Cerebellar cortex (tissue), 1 donor: ENCODE measurements at regions not wholly inside any gene's neighbourhood (a gene's known extent, or its start where the extent isn't known, plus 50 kb on each side); places are given as distances from the start of the nearest gene placed in this dataset.
"Not testable (repeated sequence)": the region's sequence is repeated elsewhere in the genome, so short reads cannot be mapped to it uniquely, and the experiment has no call there.

Experiments
- DNase-seq: peaks from one replicate; pipeline ENCODE4 v3.0.0-alpha.2; 2015; ENCODE audit warnings: low spot score

DNA sequence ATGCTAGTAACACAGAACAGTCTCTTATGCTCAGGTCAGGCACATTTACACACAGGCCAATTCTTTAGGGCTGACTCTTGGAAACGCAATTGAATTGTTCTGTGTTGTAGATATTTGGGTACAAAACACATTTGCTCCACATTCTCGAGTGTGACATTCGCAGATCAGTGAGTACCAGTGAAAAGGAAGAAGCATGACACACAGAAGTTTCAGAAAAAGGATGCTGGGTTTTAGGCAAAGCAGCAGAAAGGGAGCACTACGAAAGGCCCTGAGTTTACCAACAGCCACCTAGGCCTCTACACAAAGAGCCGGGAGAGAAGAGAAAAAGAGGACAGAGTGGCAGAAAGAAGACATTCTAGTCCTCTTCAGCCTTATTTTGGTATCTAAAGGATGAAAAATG is 254.4 kb upstream of the BTG1 start:
- DNase-seq = no peak

DNA sequence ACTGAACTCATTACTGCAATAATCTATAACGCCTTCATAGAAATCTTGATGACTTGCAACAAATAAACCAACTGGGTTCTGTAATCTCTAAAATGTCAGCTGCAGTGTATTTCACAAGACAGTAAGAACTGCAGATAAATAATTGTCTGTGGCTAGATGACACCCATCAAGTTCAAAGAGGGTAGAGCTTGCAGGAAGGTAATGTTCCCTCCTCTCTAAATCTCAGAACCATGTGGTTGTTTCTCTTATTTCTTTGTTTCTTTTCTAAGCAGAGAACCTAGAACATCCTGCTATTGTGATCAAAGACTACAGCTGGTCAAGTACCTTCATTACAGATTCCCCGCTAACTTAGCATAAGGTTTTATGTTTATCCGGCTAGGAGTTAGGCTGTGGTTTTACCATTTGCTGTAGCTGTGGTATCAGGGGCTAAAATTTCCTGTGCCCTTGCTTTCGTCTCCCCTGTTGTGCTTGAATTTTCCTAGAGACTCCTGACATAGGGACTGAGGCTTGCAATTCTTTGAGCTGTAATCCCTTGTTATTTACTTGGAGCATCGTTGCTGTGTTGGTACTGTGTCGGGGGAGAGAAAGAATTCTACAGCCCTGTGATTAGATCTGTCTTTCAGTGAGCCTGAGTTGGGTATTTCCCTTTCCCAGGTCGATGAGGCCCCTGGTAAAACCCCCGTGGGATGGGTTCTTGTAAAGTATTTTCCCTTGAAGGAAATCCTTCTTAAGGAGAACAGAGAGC is 253.1 kb upstream of the BTG1 start:
- no peak for DNase-seq

DNA sequence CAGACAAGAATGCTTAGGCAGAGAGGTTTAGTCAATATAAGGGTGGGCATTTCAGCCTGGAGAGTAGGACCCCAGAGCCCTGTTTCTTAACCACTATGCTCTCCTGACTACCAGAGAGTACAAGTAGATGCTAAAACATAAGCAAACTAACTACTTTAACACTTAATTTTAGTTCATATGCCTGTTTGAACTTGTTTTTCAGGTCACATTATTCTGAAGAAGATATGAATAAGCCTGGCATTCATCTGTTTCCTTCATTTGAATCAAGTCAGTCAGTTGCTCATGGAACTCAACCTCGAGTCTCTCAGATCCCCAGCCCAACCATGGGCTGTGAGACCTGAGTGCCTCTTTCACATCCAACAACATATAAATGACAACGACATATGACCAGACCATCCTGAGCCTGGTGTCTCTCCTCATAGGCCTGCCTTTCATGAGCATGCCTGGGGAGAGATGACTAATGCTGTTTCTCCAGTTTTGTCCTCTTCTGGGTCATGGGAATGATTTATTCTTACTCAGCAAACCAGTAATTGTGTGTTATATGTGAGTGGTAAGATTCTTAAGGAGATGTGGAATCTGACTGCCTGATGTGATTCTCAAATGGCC is 251.1 kb upstream of the BTG1 start:
- no peak for DNase-seq

DNA sequence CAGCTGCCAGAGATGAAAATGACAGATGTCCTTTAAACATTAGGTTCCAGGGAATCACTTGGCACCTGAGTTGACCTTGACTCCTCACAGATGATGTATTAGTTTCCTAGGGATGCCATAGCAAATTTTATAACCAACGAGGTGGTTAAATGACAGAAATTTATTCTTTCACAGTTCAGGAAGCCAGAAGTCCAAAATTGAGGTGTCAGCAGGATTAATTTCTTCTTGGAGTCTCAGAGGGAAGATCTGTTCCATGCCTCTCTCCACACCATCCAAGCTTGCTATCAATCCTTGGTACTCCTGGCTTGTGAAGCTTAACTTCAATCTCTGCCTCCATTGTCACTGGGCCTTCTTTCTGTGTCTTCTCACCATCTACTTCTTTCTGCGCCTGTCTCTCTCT is 249.7 kb upstream of the BTG1 start:
- no peak for DNase-seq

DNA sequence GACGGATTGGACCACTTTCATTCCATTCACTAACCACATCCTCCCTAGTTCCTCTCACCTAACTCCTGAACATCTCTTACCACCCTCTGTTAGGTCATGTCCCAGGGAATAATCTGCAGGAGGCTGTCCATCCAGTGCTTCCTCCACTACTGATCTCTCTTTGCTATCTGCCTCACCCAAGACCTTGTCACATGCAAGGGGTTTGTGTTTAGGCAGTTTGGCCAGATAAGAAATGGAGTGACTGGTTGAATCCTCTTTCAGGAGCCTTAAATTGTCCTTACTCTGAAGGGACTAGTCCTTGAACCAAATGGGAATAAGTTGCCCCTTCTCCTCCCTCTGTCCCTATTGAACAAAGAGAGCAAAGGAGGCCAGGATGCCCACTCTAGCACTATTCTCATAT is 249.2 kb upstream of the BTG1 start:
- DNase-seq = no peak

DNA sequence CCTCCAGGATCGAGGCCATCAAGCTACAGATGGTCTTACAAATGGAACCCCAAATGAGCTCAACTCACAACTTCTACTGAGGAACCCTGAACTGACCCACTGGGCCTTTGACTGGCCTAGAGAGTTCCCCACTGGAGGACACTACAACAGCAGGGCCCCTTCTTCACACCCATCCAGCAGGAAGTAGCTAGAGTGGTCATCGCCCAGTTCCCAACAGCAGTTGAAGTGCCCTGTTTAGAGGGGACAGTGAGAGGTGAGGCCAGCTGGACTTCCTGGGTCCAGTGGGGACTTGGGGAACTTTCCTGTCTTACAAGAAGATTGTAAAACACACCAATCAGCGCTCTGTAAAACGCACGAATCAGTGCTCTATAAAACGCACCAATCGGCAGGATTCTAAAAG is 247.9 kb upstream of the BTG1 start:
- no peak for DNase-seq

DNA sequence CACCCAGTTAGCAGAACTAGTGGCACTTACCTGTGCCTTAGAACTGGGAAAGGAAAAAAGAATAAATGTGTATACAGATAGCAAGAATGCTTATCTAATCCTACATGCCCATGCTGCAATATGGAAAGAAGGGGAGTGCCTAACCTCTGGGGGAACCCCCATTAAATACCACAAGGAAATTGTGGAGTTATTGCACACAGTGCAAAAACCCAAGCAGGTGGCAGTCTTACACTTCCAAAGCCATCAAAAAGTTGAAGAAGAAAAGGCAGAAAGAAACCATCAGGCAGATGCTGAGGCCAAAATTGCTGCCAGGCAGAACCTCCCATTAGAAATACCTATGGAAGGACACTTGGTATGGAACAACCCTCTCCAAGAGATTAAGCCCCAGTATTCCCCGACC is 246.1 kb upstream of the BTG1 start:
- DNase-seq = not testable (repeated sequence)

DNA sequence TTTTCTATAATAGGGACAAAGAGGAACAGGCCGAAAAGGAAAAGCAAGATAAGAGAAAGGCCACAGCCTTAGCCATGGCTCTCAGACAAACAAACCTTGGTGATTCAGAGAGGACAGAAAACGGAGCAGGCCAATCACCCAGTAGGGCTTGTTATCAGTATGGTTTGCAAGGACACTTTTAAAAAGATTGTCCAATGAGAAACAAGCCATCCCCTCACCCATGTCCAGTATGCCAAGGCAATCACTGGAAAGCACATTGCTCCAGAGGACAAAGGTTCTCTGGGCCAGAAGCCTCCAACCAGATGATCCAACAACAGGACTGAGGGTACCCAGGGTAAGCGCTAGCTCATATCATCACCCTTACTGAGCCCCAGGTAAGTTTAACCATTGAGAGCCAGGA is 243.8 kb upstream of the BTG1 start:
- no peak for DNase-seq

DNA sequence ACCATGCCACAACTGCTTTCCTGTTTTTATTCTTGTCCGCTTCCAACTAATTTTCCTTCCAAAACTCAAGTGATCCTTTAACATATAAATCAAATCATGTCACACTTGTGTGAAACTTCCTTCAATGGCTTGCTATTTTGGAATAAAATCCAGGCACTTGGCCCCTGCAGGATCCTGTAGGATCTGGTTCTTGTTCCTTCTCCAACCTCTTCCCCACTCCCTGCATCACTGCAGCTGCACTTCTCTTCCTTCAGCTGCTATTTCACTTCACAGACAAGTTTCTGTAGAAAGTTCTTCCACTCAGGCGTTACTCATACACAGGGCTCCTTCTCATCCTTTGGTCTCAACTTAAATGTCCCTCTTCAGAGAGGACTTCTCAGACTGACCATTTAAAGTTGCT is 239.7 kb upstream of the BTG1 start:
- DNase-seq = no peak

DNA sequence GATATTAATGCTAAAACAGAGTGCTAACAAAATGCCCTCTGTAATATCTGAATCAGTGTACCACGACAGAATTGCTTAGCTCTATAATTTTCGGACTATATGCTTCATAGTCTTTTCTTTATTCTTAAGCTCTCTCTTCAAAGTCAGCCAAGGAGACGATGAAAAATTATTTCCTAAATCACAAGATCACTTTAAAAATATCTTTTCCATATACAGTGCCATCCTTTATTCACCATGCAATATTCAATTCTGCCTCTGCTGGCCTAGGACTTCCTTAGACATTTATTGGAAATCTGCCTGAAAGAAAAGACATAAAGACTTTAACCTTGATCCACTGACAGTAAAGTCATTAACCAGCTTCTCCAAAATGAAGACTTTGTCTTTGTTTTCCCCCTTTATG is 238.9 kb upstream of the BTG1 start:
- DNase-seq = no peak

DNA sequence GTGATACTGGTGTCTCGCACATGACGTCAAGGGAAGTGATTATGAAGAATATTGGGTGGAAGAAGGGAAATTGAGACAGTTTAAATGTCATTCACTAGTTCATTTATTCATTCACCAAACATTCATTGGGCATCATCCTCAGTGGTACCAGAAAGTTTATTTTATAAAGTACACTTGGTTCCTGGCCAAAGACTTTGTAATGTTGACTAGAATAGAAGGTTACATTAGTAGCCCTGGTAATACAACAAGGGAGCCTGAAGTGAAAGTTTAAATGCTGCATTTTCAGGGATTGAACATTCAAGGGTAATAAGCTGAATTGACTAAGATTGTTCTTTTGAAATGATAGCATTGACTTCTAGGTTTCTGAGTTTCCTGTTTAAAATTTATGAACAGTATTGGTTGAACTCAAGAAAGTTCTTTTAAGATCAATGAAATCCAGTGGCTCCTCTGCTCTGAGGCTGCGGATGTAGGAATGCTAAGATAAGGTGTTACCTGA is 236.8 kb upstream of the BTG1 start:
- no peak for DNase-seq

DNA sequence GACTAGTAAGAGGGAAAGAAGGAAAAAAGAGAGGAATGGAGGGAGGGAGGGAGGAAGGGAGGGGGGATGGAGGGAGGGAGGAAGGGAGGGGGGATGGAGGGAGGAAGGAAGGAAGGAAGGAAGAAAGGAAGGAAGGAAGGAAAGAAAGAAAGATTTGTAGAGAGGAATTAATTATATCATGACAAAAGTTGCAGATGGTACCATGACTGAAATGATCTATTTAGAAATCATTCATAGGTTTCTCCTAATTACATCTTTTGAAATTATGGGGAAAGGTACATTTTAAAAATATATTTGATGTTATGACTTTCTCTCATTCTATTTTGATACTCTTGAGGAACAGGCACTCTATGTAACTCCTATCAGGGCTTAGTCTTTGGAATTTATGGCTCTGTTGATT is 236.2 kb upstream of the BTG1 start:
- no peak for DNase-seq

DNA sequence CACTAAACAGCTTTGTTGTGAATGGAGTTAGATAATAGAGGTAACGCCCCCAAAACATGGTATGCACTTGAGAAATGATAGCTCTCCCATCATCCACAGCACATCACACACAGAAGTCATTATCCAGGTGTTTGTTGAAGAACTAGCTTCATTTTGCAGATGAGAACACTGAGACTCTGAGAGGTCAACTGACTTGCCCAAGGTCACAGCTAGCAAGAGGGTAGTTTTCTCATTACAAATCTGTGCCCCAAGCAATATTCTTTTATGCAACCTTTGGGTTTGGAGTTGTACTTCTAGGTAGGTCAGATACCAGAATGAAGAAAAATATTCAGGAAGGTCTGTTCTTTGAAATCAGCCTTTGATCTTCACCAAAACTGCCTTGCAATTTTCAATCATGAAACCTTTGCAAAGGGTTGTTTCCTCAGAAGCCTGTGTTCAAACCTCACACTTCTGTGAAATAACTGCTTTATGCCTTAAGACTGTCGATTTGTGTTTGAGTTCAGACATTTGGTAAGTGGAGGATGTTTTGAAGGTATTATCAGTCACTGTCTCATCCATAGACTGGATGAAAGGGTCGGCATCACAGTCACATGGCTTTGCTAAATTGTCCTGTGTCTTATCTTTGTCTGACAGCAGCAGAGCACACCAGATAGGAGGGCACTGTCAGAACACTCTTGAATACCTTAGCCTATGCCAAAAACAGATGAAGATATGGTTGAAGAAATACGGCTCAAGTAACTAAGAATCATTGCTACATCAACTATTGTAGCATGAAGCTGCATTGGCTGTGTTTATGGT is 233.2 kb upstream of the BTG1 start:
- DNase-seq = no peak

DNA sequence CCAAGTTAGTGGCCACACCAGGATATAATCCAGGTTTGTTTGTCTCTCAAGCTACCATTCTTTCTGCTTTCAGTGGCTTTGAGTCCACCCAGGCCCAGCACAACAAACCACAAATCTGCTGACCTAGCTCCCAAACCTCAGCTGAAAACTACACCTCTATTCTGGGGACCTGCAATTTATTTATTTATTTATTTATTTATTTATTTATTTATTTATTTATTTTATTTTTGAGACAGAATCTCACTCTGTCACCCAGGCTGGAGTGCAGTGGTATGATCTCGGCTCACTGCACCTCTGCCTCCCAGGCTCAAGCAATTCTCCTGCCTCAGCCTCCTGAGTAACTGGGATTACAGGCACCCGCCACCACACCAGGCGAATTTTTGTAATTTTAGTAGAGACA is 229.9 kb upstream of the BTG1 start:
- DNase-seq = not testable (repeated sequence)

DNA sequence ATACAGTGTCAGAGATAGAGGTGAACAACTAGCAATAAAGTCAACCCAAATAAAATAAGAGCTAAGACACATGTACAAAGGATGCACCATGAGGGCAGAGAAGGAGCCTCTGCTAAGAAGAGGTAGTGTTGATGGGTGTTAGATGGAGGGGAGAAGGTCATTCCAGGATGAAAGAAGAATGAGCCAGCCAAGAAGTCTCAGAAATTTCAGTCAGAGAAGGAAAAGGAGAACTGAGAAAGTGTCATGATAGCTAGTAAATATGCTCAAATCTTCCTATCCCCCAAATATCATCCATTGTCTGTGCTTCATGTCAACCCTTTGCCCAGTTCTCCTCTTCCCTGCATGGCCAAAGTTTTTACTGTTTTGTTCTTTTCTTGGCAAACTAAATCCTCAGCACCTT is 225.2 kb upstream of the BTG1 start:
- no peak for DNase-seq

DNA sequence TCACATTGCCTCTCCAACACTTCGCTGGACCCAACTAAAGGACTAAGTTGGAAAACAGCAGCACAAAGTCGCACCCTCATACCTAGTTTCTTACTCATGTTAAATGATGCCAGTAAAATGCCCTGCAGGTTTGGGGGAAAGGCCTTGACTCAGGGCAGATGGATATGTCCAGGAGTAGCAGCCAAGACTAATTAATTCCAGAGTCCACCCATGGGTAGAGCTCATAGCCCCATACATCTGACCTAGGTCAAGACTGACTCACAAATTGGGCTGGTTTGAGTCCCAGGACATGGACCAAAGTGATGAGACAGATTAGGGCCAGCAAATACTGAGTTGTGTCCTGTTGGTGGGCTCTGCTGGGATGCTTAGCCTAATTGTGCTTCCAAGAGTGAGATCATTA is 224.0 kb upstream of the BTG1 start:
- DNase-seq = no peak

DNA sequence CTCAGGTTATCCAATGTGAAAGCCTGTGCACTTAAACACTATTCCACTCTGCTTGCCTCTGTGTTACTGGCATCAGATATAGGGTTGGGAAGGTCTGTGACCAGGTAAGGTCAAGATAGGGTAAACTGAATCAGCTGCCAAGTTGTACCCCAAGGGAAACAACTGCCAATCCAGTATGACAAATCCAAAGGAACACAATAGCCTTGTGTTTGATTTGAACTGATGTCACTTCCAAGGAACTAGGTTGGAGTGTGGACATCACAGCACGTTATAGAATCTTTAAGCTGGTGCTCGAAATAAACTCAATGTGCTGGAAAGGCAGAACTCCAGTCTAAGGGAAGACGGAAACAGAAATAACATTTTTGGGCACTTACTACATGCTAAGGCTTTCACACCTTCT is 223.4 kb upstream of the BTG1 start:
- no peak for DNase-seq

DNA sequence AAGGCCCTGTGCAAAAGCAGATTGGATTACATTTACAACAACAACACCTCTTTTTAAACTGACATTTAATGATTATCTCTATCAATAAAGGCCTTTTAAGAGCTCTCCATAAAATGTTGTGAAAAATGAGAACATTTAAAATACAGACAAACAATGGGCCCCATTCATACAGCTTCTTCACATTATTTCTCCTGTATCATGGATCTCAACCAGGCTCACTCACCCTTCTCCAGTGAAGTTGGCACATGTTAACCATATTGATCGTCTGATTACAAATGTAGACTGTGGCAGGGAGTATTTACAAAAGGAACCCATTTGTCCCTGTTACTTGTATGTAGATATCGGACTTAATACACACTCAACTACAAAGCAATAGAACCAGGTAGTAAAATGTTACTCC is 220.2 kb upstream of the BTG1 start:
- no peak for DNase-seq

DNA sequence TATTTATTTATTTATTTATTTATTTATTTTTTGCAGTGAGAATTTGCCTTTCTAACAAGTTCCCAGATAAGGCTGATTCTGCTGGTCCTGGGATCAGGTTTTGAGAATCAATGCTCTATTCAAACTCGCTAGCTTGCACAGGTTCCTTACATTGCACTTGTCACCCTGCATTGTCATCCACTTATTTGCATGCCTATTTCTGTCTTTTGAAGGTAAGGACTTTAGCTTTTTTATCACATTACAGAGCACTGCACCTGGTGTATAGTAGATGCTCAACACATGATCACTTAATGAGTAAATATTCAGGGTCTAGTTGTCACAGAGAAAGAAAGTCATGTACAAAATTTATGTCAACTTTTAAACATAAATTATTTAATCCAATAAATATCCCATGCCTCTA is 219.7 kb upstream of the BTG1 start:
- no peak for DNase-seq

DNA sequence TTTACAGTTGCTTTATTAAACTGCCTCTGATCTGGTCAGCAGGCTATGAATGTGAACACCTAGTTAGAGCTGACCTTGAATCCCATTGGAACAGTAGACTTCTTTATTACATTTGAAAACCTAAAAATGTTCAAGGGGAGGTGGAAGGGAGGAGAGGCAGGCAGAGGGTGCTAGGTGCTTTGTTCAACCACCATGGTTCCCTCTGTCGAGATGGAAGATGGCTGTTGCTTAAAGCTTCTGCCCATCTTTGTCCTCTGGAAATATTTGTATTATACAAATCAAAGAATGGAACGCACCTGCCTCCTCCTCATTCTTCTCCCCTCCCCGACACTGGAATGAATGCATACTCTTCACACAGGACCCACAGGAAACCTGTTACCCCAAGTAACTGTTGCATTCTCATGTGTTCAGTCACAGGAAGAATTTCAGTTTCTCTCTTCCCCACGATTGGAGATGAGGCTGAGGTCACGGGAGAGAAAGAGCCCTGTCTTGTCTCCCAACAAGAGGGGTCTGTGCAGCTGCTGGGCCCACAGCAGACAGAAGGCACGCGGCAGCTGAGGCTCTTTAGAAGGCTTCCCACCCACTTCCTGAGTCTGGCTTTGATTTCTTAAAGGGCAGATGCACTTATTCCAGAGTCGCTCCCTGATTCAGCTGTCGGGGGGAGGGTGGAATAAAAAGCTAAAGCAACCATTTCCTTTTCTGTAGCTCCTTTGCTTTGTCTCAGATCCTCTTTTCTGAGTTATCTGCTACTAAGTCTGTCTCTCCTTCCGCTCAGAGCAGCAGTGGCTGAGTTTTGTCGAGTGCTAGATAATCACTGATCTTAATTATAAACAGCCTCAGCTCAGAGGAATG is 217.9 kb upstream of the BTG1 start:
- DNase-seq = no peak

DNA sequence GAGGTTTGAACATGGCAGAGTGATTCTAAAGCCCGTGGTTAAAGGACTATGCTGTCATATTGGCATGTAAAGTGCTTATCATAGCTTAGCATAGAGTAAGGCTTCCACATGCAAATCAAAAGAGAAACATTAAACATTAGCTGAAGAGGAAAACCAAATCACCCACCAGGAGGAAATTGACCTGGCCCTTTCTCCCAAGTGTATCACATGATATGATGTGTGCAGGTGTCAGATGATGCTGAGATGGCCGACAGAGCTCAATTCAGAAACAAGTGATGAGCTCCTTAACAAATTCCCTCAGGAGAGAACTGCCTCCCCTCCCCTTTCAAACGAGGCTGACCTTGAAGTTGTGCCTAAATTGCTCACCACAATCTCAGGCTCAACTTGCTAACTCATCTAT is 217.1 kb upstream of the BTG1 start:
- no peak for DNase-seq

DNA sequence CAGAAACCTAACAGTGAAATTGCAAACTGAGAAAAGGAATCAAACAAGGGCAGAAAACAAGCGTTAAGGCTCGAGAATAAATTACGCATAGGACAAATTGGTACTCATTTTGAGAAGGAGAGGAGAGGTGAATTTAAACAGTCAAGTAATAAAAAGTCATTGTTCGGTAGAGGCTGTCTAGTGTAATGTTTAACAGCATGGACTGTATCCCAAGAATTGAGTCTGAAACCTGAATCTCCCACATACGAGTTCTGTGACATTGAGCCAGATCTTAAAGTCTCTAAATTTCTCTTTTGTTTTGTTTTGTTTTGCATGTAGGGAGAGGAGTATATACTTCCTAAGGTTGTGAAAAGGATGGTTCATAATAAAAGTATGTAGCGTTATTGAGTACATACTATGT is 216.5 kb upstream of the BTG1 start:
- DNase-seq = no peak
